ENCODE measurements at regions not wholly inside any gene's neighbourhood (a gene's known extent, or its start where the extent isn't known, plus 50 kb on each side); places are given as distances from the start of the nearest gene placed in this dataset.

- TF ChIP-seq CTCF (IDR thresholded peaks at IDR 0.05; ENCODE audit: insufficient read depth, low read depth, low read length, missing control alignments): no peak
- DNase-seq (ENCODE audit: low read depth): no peak
- H3K4me3 ChIP-seq (ENCODE audit: low read depth, low read length): no peak overlapping the region
Observed at GRCh38 chr15:60093273-60094067, 89.4 kb downstream of the FOXB1 start.

- no peak overlapping the region for H3K4me3 ChIP-seq (ENCODE audit: low read depth, low read length)
- DNase-seq (ENCODE audit: low read depth): no peak
- TF ChIP-seq CTCF (IDR thresholded peaks at IDR 0.05; ENCODE audit: insufficient read depth, low read depth, low read length, missing control alignments): no peak
Observed at GRCh38 chr15:60095711-60096110, 91.6 kb downstream of the FOXB1 start.

- no peak for TF ChIP-seq CTCF (IDR thresholded peaks at IDR 0.05; ENCODE audit: insufficient read depth, low read depth, low read length, missing control alignments)
- no peak overlapping the region for H3K4me3 ChIP-seq (ENCODE audit: low read depth, low read length)
- DNase-seq (ENCODE audit: low read depth): no peak
Observed at GRCh38 chr15:60096157-60096556, 92.0 kb downstream of the FOXB1 start.

GRCh38 chr15:60101416-60101815 lies 97.3 kb downstream of the FOXB1 start:
- no peak overlapping the region for H3K4me3 ChIP-seq (ENCODE audit: low read depth, low read length)
- no peak for DNase-seq (ENCODE audit: low read depth)
- TF ChIP-seq CTCF (IDR thresholded peaks at IDR 0.05; ENCODE audit: insufficient read depth, low read depth, low read length, missing control alignments): no peak

GRCh38 chr15:60102748-60103147 lies 98.6 kb downstream of the FOXB1 start:
- no peak for DNase-seq (ENCODE audit: low read depth)
- no peak overlapping the region for H3K4me3 ChIP-seq (ENCODE audit: low read depth, low read length)
- TF ChIP-seq CTCF (IDR thresholded peaks at IDR 0.05; ENCODE audit: insufficient read depth, low read depth, low read length, missing control alignments): no peak

GRCh38 chr15:60110909-60111308 lies 106.8 kb downstream of the FOXB1 start:
- no peak overlapping the region for H3K4me3 ChIP-seq (ENCODE audit: low read depth, low read length)
- peak; percentile 50 for DNase-seq (ENCODE audit: low read depth)
- TF ChIP-seq CTCF (IDR thresholded peaks at IDR 0.05; ENCODE audit: insufficient read depth, low read depth, low read length, missing control alignments): no peak
